ENCODE measurements at regions not wholly inside any gene's neighbourhood (a gene's known extent, or its start where the extent isn't known, plus 50 kb on each side); places are given as distances from the start of the nearest gene placed in this dataset.

DNA sequence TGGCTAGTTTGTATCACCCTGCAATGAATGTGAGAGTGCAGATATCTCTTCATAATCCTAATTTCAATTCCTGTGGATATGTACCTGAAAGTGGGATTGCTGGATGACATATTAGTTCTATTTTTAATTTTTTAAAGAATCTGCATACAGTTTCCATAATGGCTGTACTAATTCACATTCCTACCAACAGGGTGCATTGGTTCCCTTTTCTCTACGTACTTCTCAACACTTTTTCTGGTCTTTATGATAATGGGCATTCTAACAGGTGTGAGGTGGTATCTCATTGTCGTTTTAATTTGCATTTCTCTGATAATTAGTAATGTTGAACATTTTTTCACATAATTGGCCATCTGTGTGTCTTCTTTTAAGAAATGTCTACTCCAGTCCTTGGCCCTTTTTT, 927.5 kb downstream of the DTWD2 start:
- ChIA-PET CTCF (no interaction called here), POLR2A (no interaction called here)
- no peak for TF ChIP-seq FOXM1 (IDR thresholded peaks at IDR 0.05; ENCODE audit: borderline replicate concordance)
- TF ChIP-seq LEF1 (IDR thresholded peaks at IDR 0.05; ENCODE audit: borderline replicate concordance) = no peak
- TF ChIP-seq CTBP1 (IDR thresholded peaks at IDR 0.05; ENCODE audit: borderline replicate concordance) = no peak
- no peak for TF ChIP-seq BHLHE40 (IDR thresholded peaks at IDR 0.05; ENCODE audit: borderline replicate concordance)
- no peak for TF ChIP-seq SUZ12 (IDR thresholded peaks at IDR 0.05)
- no peak for TF ChIP-seq NFRKB (IDR thresholded peaks at IDR 0.05)
- no peak for TF ChIP-seq SP1 (IDR thresholded peaks at IDR 0.05)
- TF ChIP-seq, protein P1, sequence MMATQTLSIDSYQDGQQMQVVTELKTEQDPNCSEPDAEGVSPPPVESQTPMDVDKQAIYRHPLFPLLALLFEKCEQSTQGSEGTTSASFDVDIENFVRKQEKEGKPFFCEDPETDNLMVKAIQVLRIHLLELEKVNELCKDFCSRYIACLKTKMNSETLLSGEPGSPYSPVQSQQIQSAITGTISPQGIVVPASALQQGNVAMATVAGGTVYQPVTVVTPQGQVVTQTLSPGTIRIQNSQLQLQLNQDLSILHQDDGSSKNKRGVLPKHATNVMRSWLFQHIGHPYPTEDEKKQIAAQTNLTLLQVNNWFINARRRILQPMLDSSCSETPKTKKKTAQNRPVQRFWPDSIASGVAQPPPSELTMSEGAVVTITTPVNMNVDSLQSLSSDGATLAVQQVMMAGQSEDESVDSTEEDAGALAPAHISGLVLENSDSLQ (IDR thresholded peaks at IDR 0.05) = no peak
- TF ChIP-seq ZNF384 (IDR thresholded peaks at IDR 0.05) = no peak
- no peak for TF ChIP-seq ARNT (IDR thresholded peaks at IDR 0.05)
- TF ChIP-seq FOXK2 (IDR thresholded peaks at IDR 0.05) = no peak
- TF ChIP-seq ELF4 (IDR thresholded peaks at IDR 0.05) = no peak
- no peak for DNase-seq (ENCODE audit: extremely low spot score)

DNA sequence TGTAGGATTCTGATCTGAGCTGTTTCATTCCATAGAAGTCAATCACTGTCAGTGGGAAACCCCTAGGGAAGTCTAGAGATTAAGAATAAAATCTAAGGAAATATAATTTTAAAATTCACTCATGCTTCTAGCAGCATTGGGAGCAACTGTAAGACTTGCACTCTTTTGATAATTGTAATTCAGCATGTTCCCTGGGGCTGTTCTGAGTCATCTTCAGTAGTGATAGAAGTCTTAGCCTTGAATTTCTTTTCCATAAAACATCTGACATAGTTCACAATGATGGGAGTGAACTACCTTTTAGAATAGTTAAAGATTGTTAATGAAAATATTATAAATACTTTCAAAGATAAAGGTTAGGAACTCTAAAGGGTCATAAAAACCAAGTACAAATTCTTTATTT, 935.8 kb downstream of the DTWD2 start:
- TF ChIP-seq TARDBP (IDR thresholded peaks at IDR 0.05) (no peak), BHLHE40 (IDR thresholded peaks at IDR 0.05; ENCODE audit: borderline replicate concordance) (no peak), SUZ12 (IDR thresholded peaks at IDR 0.05) (no peak), HDGF (IDR thresholded peaks at IDR 0.05; ENCODE audit: borderline replicate concordance) (no peak), LEF1 (IDR thresholded peaks at IDR 0.05; ENCODE audit: borderline replicate concordance) (no peak), ARNT (IDR thresholded peaks at IDR 0.05) (no peak), ZNF384 (IDR thresholded peaks at IDR 0.05) (no peak), FOXA1 (IDR thresholded peaks at IDR 0.05) (no peak), CTBP1 (IDR thresholded peaks at IDR 0.05; ENCODE audit: borderline replicate concordance) (no peak), FOXM1 (IDR thresholded peaks at IDR 0.05; ENCODE audit: borderline replicate concordance) (no peak), L3MBTL2 (conservative IDR thresholded peaks at IDR 0.05) (no peak), FOXK2 (IDR thresholded peaks at IDR 0.05) (no peak), NFRKB (IDR thresholded peaks at IDR 0.05) (no peak), SP1 (IDR thresholded peaks at IDR 0.05) (no peak), ELF4 (IDR thresholded peaks at IDR 0.05) (no peak)
- TF ChIP-seq, protein P1 (IDR thresholded peaks at IDR 0.05) = no peak
- POLR2A ChIA-PET = no interaction called here
- no peak for DNase-seq (ENCODE audit: extremely low spot score)
- CTCF ChIA-PET = no interaction called here

DNA sequence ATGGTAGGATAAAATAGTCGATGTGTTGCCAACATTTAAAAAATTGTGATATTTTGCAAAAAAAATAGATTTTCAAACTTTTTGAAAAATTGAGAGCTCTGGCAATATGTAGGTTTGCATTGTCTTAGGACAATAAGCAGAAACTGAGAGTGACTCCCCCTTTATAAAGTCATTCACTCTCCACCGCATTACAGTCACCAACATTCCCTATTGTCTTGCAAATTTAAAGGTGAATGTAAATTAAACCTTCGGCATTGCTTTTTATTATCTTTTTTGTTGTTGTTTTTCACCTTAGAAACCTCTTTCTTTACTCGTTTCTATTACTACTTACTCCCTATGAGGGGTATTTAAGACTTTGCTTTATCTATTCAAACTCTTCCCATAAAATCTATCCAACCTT, 944.2 kb downstream of the DTWD2 start:
- POLR2A ChIA-PET = no interaction called here
- no peak for TF ChIP-seq FOXA1 (IDR thresholded peaks at IDR 0.05)
- no peak for TF ChIP-seq ZNF384 (IDR thresholded peaks at IDR 0.05)
- TF ChIP-seq BHLHE40 (IDR thresholded peaks at IDR 0.05; ENCODE audit: borderline replicate concordance) = no peak
- no peak for TF ChIP-seq ELF4 (IDR thresholded peaks at IDR 0.05)
- TF ChIP-seq LEF1 (IDR thresholded peaks at IDR 0.05; ENCODE audit: borderline replicate concordance) = no peak
- no peak for DNase-seq (ENCODE audit: extremely low spot score)
- CTCF ChIA-PET = no interaction called here

DNA sequence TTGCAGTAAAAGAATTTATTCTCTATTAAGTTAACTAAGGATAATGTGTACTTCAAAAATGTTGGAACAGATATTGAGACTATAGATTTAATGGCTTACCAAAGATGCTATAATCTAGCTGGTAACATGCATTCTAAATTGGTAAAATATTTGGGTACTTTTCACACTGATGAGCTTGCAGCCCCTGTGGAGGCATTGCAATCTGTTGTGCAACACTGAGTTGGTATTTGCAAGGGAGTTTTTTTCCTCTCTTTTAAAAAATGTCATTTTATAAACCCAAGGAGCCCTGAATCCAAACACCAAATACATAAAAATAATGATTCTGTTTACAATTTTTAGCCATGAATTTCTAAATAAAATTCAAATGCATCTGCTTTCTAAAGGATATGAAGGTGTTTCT, 944.8 kb downstream of the DTWD2 start:
- ChIA-PET CTCF (no interaction called here), POLR2A (no interaction called here)
- no peak for TF ChIP-seq LEF1 (IDR thresholded peaks at IDR 0.05; ENCODE audit: borderline replicate concordance)
- TF ChIP-seq HDGF (IDR thresholded peaks at IDR 0.05; ENCODE audit: borderline replicate concordance) = no peak
- no peak for TF ChIP-seq SUZ12 (IDR thresholded peaks at IDR 0.05)
- TF ChIP-seq FOXA1 (IDR thresholded peaks at IDR 0.05) = no peak
- no peak for TF ChIP-seq NFRKB (IDR thresholded peaks at IDR 0.05)
- TF ChIP-seq ARNT (IDR thresholded peaks at IDR 0.05) = no peak
- no peak for TF ChIP-seq TARDBP (IDR thresholded peaks at IDR 0.05)
- TF ChIP-seq L3MBTL2 (conservative IDR thresholded peaks at IDR 0.05) = no peak
- TF ChIP-seq CTBP1 (IDR thresholded peaks at IDR 0.05; ENCODE audit: borderline replicate concordance) = no peak
- TF ChIP-seq ZNF384 (IDR thresholded peaks at IDR 0.05) = no peak
- no peak for TF ChIP-seq FOXK2 (IDR thresholded peaks at IDR 0.05)
- DNase-seq (ENCODE audit: extremely low spot score) = no peak

DNA sequence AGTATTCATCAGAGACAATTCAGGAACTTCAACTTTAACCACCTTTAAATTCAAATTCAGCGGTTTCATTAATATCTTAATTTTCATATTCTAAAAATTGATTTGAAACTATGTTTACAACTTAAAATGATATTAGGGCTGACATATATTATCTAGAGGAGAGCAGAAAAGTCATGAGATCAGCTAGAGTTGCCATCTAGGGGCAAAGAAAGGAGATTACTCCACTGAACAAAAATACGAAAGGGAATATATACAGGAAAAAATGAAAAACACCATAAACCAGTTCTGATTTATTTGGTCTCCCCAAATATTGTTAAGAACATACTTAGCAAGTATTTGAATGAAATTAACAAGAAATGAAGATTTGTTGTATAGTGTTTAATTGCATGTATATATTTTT, 946.3 kb downstream of the DTWD2 start:
- TF ChIP-seq ARNT (IDR thresholded peaks at IDR 0.05) = no peak
- no peak for TF ChIP-seq LEF1 (IDR thresholded peaks at IDR 0.05; ENCODE audit: borderline replicate concordance)
- no peak for TF ChIP-seq BHLHE40 (IDR thresholded peaks at IDR 0.05; ENCODE audit: borderline replicate concordance)
- TF ChIP-seq ELF4 (IDR thresholded peaks at IDR 0.05) = no peak
- TF ChIP-seq, protein P1 (IDR thresholded peaks at IDR 0.05) = no peak
- no peak for TF ChIP-seq FOXA1 (IDR thresholded peaks at IDR 0.05)
- TF ChIP-seq SUZ12 (IDR thresholded peaks at IDR 0.05) = no peak
- no peak for TF ChIP-seq L3MBTL2 (conservative IDR thresholded peaks at IDR 0.05)
- ChIA-PET POLR2A (no interaction called here), CTCF (no interaction called here)
- DNase-seq (ENCODE audit: extremely low spot score) = no peak

DNA sequence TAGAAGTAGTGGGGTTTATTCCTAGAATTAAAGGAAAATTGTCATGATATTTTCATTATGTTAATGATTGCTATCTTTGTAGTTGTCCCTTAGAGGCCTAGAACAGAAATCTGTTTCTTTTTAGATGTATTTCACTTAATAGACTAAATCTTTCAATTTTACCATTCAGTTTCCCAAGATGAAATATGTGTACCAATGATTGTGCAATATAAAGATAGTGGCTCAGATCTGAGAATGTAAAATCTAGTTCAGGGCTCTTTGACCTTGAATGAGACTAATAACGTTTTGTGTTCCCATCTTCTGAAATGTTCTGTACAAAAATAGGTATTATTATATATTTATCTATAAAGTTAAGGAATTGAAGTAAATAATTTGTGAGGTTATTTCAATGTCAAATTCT, 947.9 kb downstream of the DTWD2 start:
- no peak for DNase-seq (ENCODE audit: extremely low spot score)
- ChIA-PET CTCF (no interaction called here), POLR2A (no interaction called here)
- TF ChIP-seq HDGF (IDR thresholded peaks at IDR 0.05; ENCODE audit: borderline replicate concordance) = no peak

DNA sequence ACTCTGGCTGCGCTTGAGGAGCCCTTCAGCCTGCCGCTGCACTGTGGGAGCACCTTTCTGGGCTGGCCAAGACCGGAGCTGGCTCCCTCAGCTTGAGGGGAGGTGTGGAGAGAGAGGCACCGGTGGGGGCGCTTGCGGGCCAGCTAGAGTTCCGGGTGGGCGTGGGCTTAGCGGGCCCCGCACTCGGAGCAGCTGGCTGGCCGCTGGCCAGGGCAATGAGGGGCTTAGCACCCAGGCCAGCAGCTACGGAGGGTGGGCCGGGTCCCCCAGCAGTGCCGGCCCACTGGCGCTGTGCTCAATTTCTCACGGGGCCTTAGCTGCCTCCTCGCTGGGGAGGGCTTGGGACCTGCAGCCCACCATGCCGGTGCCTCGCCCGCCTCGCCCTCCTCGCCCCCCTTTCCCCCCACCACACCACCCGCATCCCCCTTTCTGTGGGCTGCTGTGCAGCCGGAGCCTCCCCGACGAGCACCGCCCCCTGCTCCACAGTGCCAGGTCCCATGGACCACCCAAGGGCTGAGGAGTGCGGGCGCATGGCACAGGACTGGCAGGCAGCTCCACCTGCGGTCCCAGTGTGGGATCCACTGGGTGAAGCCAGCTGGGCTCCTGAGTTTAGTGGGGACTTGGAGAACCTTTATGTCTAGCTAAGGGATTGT, 954.5 kb downstream of the DTWD2 start:
- POLR2A ChIA-PET = no interaction called here
- CTCF ChIA-PET = no interaction called here
- no peak for TF ChIP-seq ELF4 (IDR thresholded peaks at IDR 0.05)
- no peak for DNase-seq (ENCODE audit: extremely low spot score)

Measured in HEK293T (cell line).